ENCODE measurements at regions not wholly inside any gene's neighbourhood (a gene's known extent, or its start where the extent isn't known, plus 50 kb on each side); places are given as distances from the start of the nearest gene placed in this dataset.
"Not testable (repeated sequence)": the region's sequence is repeated elsewhere in the genome, so short reads cannot be mapped to it uniquely, and the experiment has no call there.

DNA sequence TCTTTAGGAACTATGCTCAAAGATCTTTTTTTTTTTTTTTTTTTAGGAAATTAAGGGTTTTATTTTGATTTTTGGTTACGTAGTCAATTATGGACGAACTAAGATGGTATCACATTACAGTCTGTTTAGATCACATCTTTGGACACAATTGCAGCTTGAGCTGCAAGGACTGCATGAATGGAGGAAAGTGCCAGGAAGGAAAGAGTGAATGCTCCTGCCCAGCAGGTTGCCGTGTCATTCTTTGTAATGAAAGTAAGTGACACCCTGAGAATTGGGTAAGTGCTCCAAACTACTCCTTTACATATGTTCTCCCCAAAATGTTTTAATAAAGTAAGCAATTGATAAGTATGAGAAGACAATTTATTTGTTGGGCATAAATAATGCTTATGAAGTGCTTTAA, 716.5 kb upstream of the GOLIM4 start:
- DNase-seq (no peak), ATAC-seq (replicated peaks in 1 of 2) (no peak)
- Mint-ChIP-seq H3K9me3 (peaks cover 0 to 1% of the 10 kb centered on the region in 2 donors), H3K27ac (no peak overlapping the region), H3K4me1 (ENCODE audit: low read depth) (no peaks in the 10 kb centered on the region), H3K27me3 (ENCODE audit: low read depth) (no peaks in the 10 kb centered on the region), H3K36me3 (ENCODE audit: insufficient read depth in 2 of 2) (no peaks in the 10 kb centered on the region), H3K4me3 (no peak overlapping the region)

DNA sequence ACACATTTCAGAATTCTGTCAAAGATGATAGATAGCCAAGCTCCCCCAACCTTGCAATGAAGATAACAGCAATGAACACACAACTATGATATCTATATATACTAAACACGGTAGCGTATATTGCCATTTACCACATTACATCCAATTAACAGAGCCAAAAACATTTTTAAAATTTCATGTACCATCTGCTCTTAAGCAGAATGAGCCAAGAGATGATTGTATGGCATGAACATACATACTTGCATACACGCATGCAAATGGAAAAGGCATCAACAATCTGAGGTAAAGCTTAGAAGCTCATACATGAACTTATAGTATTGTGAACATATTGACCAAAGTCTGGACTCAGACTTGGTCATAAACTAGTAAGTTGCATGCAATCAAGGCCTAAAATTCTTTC, 712.9 kb upstream of the GOLIM4 start:
- Mint-ChIP-seq H3K36me3 (ENCODE audit: insufficient read depth in 2 of 2) (no peaks in the 10 kb centered on the region), H3K27me3 (ENCODE audit: low read depth) (no peaks in the 10 kb centered on the region), H3K9me3 (no peaks in the 10 kb centered on the region), H3K4me1 (ENCODE audit: low read depth) (no peaks in the 10 kb centered on the region), H3K27ac (no peak overlapping the region), H3K4me3 (no peak overlapping the region)
- DNase-seq (no peak), ATAC-seq (replicated peaks in 1 of 2) (no peak)

DNA sequence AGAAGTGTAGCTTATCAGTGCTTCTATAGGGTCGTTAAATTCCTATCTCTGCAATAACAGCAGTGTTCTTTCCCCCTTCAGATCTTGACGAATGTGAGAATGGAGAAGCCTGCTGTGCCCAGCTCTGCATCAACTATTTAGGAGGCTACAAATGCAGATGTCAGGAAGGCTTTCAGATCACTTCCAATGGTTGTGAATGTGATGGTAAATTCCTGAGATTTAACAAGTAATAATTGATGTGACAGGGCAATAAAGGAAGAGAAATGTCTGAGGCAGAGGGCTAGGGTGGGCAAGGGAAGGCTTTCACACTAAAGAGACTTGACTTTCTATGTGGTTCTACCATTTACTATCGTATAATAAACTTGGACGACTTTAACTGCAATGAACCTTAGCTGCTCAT, 711.7 kb upstream of the GOLIM4 start:
- H3K36me3 Mint-ChIP-seq (ENCODE audit: insufficient read depth in 2 of 2) = no peaks in the 10 kb centered on the region
- DNase-seq = no peak
- no peak overlapping the region for H3K4me3 Mint-ChIP-seq
- H3K27me3 Mint-ChIP-seq (ENCODE audit: low read depth) = no peaks in the 10 kb centered on the region
- H3K4me1 Mint-ChIP-seq (ENCODE audit: low read depth) = no peaks in the 10 kb centered on the region
- H3K27ac Mint-ChIP-seq = no peak overlapping the region
- no peaks in the 10 kb centered on the region for H3K9me3 Mint-ChIP-seq
- ATAC-seq (replicated peaks in 1 of 2) = no peak

DNA sequence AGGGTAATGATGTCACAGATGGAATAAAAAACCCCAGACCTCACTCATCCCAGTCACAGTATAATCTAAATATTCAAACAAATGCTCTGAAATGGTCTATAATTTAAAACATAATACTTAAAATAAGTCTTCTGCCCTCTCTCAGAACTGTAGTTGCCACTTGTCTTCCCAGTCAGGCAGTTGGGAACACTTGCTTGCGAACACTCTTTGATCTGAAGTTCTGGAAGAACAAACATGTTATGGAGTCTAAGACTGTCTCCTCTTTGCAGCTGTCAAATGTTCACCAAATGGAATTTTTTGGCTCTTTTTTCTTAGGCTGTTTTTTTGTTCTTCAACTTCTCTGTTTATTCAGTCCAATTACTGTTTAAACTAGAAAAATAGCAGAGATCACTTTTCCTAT, 711.1 kb upstream of the GOLIM4 start:
- Mint-ChIP-seq H3K9me3 (no peaks in the 10 kb centered on the region), H3K36me3 (ENCODE audit: insufficient read depth in 2 of 2) (no peaks in the 10 kb centered on the region), H3K27ac (no peak overlapping the region), H3K27me3 (ENCODE audit: low read depth) (no peaks in the 10 kb centered on the region), H3K4me1 (ENCODE audit: low read depth) (no peaks in the 10 kb centered on the region), H3K4me3 (no peak overlapping the region)
- ATAC-seq (replicated peaks in 1 of 2) (no peak), DNase-seq (no peak)

DNA sequence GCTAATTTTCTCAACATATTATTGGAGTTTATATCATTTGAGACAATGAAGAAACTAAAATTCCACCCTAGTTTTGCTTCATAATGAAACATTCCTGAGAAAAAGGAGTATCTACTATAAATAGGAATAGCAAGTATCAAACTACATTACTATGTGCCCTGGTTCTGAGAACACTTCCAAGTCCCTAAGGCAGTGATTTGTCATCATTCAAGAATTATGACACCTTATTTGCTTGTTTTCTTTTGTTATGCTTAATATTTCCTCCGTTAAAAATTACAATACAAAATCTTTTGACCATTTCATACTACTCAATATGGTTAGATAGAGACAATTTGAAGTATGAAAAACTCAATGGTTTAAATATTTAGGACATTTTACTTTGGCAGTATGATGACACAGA, 707.8 kb upstream of the GOLIM4 start:
- Mint-ChIP-seq H3K27me3 (ENCODE audit: low read depth) (no peaks in the 10 kb centered on the region), H3K4me3 (no peak overlapping the region), H3K36me3 (ENCODE audit: insufficient read depth in 2 of 2) (no peaks in the 10 kb centered on the region), H3K4me1 (ENCODE audit: low read depth) (no peaks in the 10 kb centered on the region), H3K9me3 (peaks cover 0 to 2% of the 10 kb centered on the region in 2 donors), H3K27ac (no peak overlapping the region)
- ATAC-seq (replicated peaks in 1 of 2) = no peak
- no peak for DNase-seq

DNA sequence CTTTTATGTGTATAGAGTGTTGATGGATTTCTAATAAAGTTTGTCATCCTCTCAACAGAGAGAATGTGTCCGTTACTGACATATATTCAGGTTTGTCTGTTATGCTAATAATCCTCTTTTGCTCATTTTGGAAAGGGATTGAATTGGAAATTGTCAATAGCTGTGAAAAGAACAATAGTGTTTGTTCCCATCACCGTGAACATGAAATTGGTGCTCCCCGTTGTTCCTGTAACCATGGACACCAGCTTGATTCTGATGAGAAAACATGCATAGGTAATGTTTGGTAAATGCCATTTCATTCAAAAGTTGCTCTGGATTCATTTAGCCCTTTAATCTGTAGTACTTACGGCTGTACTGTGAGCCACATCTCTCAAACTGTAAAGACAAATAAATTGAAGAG, 707.0 kb upstream of the GOLIM4 start:
- Mint-ChIP-seq H3K4me1 (ENCODE audit: low read depth) (no peaks in the 10 kb centered on the region), H3K36me3 (ENCODE audit: insufficient read depth in 2 of 2) (no peaks in the 10 kb centered on the region), H3K9me3 (peaks cover 0 to 2% of the 10 kb centered on the region in 2 donors), H3K27ac (no peak overlapping the region), H3K27me3 (ENCODE audit: low read depth) (no peaks in the 10 kb centered on the region), H3K4me3 (no peak overlapping the region)
- ATAC-seq (replicated peaks in 1 of 2) = no peak
- no peak for DNase-seq

DNA sequence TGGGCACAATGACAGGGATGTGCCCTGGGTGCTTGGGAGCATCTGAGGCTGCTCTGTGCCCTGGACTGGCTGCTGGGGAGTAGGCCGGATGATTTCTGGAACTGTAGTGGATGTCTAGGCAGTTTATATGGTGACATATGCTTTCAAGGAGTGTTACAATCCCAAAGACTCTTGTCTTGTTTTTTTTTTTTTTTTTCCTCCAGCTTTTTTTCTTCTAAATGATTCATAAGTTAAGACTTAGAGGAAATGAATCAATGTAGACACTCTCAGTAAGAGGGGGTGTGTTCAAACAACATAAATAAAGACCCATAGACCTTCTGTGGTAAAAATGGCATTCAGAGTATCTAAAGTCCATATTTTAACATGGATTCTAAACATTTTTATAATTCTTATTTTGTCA, 706.1 kb upstream of the GOLIM4 start:
- Mint-ChIP-seq H3K4me3 (no peak overlapping the region), H3K27ac (no peak overlapping the region), H3K27me3 (ENCODE audit: low read depth) (no peaks in the 10 kb centered on the region), H3K4me1 (ENCODE audit: low read depth) (no peaks in the 10 kb centered on the region), H3K9me3 (peaks cover 0 to 2% of the 10 kb centered on the region in 2 donors), H3K36me3 (ENCODE audit: insufficient read depth in 2 of 2) (no peaks in the 10 kb centered on the region)
- ATAC-seq (replicated peaks in 1 of 2) (no peak), DNase-seq (no peak)

DNA sequence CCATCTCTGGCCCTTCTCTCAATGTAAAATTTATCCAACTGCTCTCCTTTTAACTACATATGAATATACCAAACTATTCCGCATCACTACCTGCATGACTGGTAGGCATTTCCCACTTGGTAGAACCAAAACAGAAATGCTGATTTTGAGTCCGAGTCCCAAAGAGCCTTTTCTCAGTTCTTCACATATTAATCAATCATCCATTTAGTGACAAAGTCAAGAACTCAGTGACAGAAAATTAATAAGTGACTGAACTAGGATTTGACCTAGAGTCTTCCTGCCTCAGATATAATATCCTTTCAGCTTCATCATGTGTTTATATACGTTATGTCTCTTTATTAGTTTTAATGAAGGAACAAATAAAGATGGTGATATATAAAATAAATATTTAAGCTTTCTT, 700.6 kb upstream of the GOLIM4 start:
- DNase-seq = no peak
- Mint-ChIP-seq H3K9me3 (peaks cover 0 to 2% of the 10 kb centered on the region in 2 donors), H3K27me3 (ENCODE audit: low read depth) (no peaks in the 10 kb centered on the region), H3K4me3 (no peak overlapping the region), H3K36me3 (ENCODE audit: insufficient read depth in 2 of 2) (no peaks in the 10 kb centered on the region), H3K27ac (no peak overlapping the region), H3K4me1 (ENCODE audit: low read depth) (no peaks in the 10 kb centered on the region)
- ATAC-seq (replicated peaks in 1 of 2) = no peak

DNA sequence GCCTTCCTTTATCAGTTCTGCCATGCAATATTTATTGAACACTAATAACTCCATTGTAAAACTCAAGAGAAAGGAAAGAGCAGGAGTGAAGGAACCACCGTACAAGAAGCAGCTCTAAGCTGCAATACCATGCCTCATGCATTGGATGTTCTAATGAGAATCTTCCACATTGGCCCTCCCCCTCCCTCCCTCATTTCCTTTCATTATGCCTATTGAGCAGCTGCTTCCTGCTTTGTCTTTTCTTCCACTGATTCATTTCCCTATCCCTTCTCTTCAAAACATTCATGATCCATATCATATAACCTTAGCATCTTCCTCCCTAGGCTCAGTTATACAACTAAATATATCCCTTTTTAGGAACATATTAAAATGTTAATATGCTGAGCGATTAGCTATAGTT, 698.7 kb upstream of the GOLIM4 start:
- no peak for ATAC-seq (replicated peaks in 1 of 2)
- Mint-ChIP-seq H3K36me3 (ENCODE audit: insufficient read depth in 2 of 2) (no peaks in the 10 kb centered on the region), H3K27me3 (ENCODE audit: low read depth) (no peaks in the 10 kb centered on the region), H3K27ac (no peak overlapping the region), H3K4me1 (ENCODE audit: low read depth) (no peaks in the 10 kb centered on the region), H3K4me3 (no peak overlapping the region), H3K9me3 (peaks cover 0 to 2% of the 10 kb centered on the region in 2 donors)
- no peak for DNase-seq

DNA sequence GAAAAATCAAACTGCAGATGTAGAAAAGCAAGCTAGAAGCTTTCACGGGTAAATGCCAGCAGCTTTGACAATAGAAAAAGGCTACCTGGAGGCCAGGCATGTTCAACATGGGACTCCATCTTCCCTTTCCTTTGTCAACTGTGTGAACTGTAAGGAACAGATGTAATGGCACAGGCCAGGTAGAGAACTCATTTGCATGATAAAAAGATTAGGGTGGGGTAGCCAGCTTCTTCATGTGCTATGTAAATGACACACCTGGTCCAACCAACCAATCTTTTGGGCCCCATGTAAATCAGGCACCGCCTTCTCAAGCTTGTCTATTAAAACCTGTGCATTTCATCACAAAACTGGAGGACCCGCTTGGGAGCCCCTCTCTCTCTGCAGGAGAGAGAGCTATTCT, 686.5 kb upstream of the GOLIM4 start:
- Mint-ChIP-seq H3K4me1 (ENCODE audit: low read depth) (no peaks in the 10 kb centered on the region), H3K4me3 (no peak overlapping the region), H3K36me3 (ENCODE audit: insufficient read depth in 2 of 2) (peaks cover 0 to 2% of the 10 kb centered on the region in 2 donors), H3K27ac (no peak overlapping the region), H3K9me3 (peaks cover 7 to 9% of the 10 kb centered on the region in 2 donors), H3K27me3 (ENCODE audit: low read depth) (no peaks in the 10 kb centered on the region)
- DNase-seq (no peak), ATAC-seq (replicated peaks in 1 of 2) (no peak)

DNA sequence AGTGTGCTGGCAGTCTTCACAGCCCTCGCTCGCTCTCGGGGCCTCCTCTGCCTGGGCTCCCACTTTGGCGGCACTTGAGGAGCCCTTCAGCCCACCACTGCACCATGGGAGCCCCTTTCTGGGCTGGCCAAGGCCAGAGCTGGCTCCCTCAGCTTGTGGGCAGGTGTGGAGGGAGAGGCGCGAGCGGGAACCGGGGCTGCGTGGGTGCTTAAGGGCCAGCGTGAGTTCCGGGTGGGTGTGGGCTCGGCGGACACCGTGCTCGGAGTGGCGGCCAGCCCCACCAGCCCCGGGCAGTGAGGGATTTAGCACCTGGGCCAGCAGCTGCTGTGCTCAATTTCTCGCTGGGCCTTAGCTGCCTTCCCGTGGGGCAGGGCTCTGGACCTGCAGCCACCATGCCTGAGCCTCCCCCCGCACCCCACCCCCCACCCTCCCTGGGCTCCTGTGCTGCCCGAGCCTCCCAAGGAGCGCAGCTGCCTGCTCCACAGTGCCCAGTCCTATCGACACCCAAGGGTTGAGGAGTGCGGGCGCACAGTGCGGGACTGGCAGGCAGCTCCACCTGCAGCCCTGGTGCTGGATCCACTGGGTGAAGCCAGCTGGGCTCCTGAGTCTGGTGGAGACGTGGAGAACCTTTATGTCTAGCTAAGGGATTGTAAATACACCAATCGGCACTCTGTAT, 684.4 kb upstream of the GOLIM4 start:
- H3K9me3 Mint-ChIP-seq = peaks cover 12 to 13% of the 10 kb centered on the region in 2 donors
- not testable (repeated sequence) for H3K36me3 Mint-ChIP-seq (ENCODE audit: insufficient read depth in 2 of 2); H3K27me3 Mint-ChIP-seq (ENCODE audit: low read depth); H3K4me3 Mint-ChIP-seq; DNase-seq; H3K4me1 Mint-ChIP-seq (ENCODE audit: low read depth); ATAC-seq (replicated peaks in 1 of 2); H3K27ac Mint-ChIP-seq

DNA sequence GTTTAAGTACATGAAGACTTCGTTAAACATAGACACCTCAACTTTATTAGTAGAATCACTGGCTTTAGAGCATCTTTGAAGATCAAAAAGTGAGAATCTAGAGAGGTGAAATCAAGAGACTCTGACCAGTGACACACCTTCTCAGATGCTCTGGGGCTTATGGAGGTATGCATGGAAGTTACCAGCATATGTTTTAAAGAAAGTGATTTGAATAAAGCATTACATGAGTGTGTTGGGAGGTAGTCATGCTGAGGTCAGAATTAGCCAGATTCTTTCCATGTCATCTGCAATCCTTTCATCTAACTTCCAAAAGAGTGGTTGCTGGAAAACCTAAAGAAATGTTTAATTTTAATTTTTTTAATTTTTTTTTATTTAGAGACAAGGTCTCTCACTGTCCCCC, 658.0 kb upstream of the GOLIM4 start:
- ATAC-seq (replicated peaks in 1 of 2) (no peak), DNase-seq (no peak)
- H3K4me1 Mint-ChIP-seq (ENCODE audit: low read depth) = no peaks in the 10 kb centered on the region
- no peaks in the 10 kb centered on the region for H3K27me3 Mint-ChIP-seq (ENCODE audit: low read depth)
- H3K27ac Mint-ChIP-seq = no peak overlapping the region
- H3K9me3 Mint-ChIP-seq = peaks cover 6 to 12% of the 10 kb centered on the region in 2 donors
- H3K4me3 Mint-ChIP-seq = no peak overlapping the region
- H3K36me3 Mint-ChIP-seq (ENCODE audit: insufficient read depth in 2 of 2) = no peaks in the 10 kb centered on the region

DNA sequence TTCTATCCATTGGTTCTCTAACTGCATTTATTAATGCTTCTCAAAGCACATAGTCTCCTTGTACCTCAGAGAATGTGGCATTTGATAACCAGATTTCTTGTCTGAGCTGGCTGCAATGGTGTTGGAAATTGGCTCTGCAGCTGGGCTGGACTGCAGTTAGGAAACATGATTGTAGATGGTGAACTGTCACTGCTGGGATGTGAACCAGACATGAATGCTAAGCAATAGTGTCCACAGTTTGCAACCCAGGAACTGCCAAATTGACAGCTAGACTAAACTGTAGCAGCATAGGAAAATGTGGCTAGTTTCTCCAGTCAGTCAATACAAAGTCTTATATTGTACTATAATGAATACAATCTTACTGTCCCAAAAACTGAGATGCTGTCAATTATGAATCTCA, 656.6 kb upstream of the GOLIM4 start:
- Mint-ChIP-seq H3K4me3 (no peak overlapping the region), H3K4me1 (ENCODE audit: low read depth) (no peaks in the 10 kb centered on the region), H3K9me3 (peaks cover 5 to 7% of the 10 kb centered on the region in 2 donors), H3K27ac (no peak overlapping the region), H3K27me3 (ENCODE audit: low read depth) (no peaks in the 10 kb centered on the region), H3K36me3 (ENCODE audit: insufficient read depth in 2 of 2) (no peaks in the 10 kb centered on the region)
- DNase-seq (no peak), ATAC-seq (replicated peaks in 1 of 2) (no peak)

DNA sequence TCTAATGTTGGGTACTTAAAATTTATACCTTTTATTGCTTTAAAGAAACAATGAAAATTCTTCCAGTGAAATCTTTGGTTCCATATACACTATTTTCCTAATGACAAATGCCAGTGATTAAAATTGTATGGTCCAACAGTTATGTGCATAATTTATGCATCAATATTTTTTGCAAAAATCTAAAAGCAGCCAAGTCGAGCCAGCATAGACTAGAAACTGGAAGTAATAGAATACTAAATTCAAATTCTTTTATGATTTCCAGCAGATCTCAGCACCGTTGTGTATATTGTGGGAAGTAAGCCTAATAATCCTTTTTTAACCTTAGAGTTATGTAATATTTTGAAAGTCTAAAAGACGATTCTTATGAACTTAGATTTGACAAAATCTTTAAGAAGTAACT, 652.0 kb upstream of the GOLIM4 start:
- DNase-seq (no peak), ATAC-seq (replicated peaks in 1 of 2) (no peak)
- no peaks in the 10 kb centered on the region for H3K4me1 Mint-ChIP-seq (ENCODE audit: low read depth)
- H3K27me3 Mint-ChIP-seq (ENCODE audit: low read depth) = no peaks in the 10 kb centered on the region
- no peak overlapping the region for H3K4me3 Mint-ChIP-seq
- peaks cover 2 to 14% of the 10 kb centered on the region in 2 donors for H3K9me3 Mint-ChIP-seq
- no peak overlapping the region for H3K27ac Mint-ChIP-seq
- H3K36me3 Mint-ChIP-seq (ENCODE audit: insufficient read depth in 2 of 2) = no peaks in the 10 kb centered on the region

Data from activated T-cell treated with anti-CD3 and anti-CD28 coated beads, Interleukin-2, amount 50 U/mL, for 72 hours (primary cell).